ENCODE measurements at regions not wholly inside any gene's neighbourhood (a gene's known extent, or its start where the extent isn't known, plus 50 kb on each side); places are given as distances from the start of the nearest gene placed in this dataset.

- TF ChIP-seq HMGXB4 (CRISPR knock-in tag; IDR thresholded peaks at IDR 0.05; ENCODE audit: borderline replicate concordance), result no peak
- TF ChIP-seq POLR2A (IDR thresholded peaks at IDR 0.05; ENCODE audit: low read length), result no peak
- no peak for TF ChIP-seq EHF (CRISPR knock-in tag; IDR thresholded peaks at IDR 0.05)
- no peak for TF ChIP-seq POLR2AphosphoS2 (conservative IDR thresholded peaks at IDR 0.05; ENCODE audit: low read length)
- no peak for TF ChIP-seq ZFP36 (IDR thresholded peaks at IDR 0.05; ENCODE audit: borderline replicate concordance, partially characterized antibody)
- TF ChIP-seq FOSL2 (IDR thresholded peaks at IDR 0.05), result no peak
- no peak for TF ChIP-seq FOSL2 (CRISPR knock-in tag; IDR thresholded peaks at IDR 0.05)
- no peak for TF ChIP-seq SMC3 (IDR thresholded peaks at IDR 0.05)
- TF ChIP-seq MAX (IDR thresholded peaks at IDR 0.05), result no peak
Observed at GRCh38 chr4:130573742-130574141, 1477.8 kb downstream of the C4orf33 start (continued).

- ATAC-seq (no peak), DNase-seq (ENCODE audit: low read depth in 1 of 2, low spot score in 1 of 2) (no peak), FAIRE-seq (no peak)
- H3K4me3 ChIP-seq, result no peak overlapping the region
- no peak overlapping the region for H3K4me2 ChIP-seq
- ChIA-PET CTCF (interaction anchor here (2.6 kb wide), 1 partner anchor 11 kb away, joined by 11 read pairs; no protein-coding TSS in a partner anchor), POLR2A (no interaction called here)
- H3K9me3 ChIP-seq, result no peaks in the 10 kb centered on the region
- H3K4me1 ChIP-seq, result no peaks in the 10 kb centered on the region
- TF ChIP-seq GATA3 (IDR thresholded peaks at IDR 0.05; ENCODE audit: borderline replicate concordance) (no peak), POLR2A (IDR thresholded peaks at IDR 0.05; ENCODE audit: low read length) (no peak), HMGXB4 (CRISPR knock-in tag; IDR thresholded peaks at IDR 0.05; ENCODE audit: borderline replicate concordance) (no peak), RARB (CRISPR knock-in tag; IDR thresholded peaks at IDR 0.05) (no peak), KDM5A (IDR thresholded peaks at IDR 0.05) (no peak), CHD2 (IDR thresholded peaks at IDR 0.05; ENCODE audit: low read length, partially characterized antibody) (no peak), NR3C1 (IDR thresholded peaks at IDR 0.05) (no peak), SREBF2 (IDR thresholded peaks at IDR 0.05) (no peak), HEYL (CRISPR knock-in tag; IDR thresholded peaks at IDR 0.05) (no peak), CBX2 (IDR thresholded peaks at IDR 0.05; ENCODE audit: borderline replicate concordance, low read depth) (no peak), EHF (CRISPR knock-in tag; IDR thresholded peaks at IDR 0.05) (no peak), EP300 (IDR thresholded peaks at IDR 0.05) (no peak), KDM1A (IDR thresholded peaks at IDR 0.05; ENCODE audit: low read depth) (no peak), HOXB5 (CRISPR knock-in tag; IDR thresholded peaks at IDR 0.05) (no peak), BHLHE40 (IDR thresholded peaks at IDR 0.05; ENCODE audit: low read depth, low read length) (no peak), MYC (IDR thresholded peaks at IDR 0.05; ENCODE audit: borderline replicate concordance, low read length) (no peak), CHD4 (IDR thresholded peaks at IDR 0.05; ENCODE audit: borderline replicate concordance) (no peak), HDAC2 (IDR thresholded peaks at IDR 0.05) (no peak), SMC3 (IDR thresholded peaks at IDR 0.05) (no peak)
- TF ChIP-seq, protein P1, sequence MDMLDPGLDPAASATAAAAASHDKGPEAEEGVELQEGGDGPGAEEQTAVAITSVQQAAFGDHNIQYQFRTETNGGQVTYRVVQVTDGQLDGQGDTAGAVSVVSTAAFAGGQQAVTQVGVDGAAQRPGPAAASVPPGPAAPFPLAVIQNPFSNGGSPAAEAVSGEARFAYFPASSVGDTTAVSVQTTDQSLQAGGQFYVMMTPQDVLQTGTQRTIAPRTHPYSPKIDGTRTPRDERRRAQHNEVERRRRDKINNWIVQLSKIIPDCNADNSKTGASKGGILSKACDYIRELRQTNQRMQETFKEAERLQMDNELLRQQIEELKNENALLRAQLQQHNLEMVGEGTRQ (IDR thresholded peaks at IDR 0.05), result no peak
- 15% methylated on average over 2 of the region's 2 CpGs for WGBS (ENCODE audit: missing lambda C conversion rate)
- no peak overlapping the region for H3K27ac ChIP-seq
Observed at GRCh38 chr4:130574215-130574614, 1478.3 kb downstream of the C4orf33 start.

All from A549 (cell line).